HG03432 (cell line): ENCODE measurements at regions not wholly inside any gene's neighbourhood (a gene's known extent, or its start where the extent isn't known, plus 50 kb on each side); places are given as distances from the start of the nearest gene placed in this dataset.
A peak's percentile ranks its signal among the peaks of the same experiment; 100 is the strongest.
"Not testable (repeated sequence)": the region's sequence is repeated elsewhere in the genome, so short reads cannot be mapped to it uniquely, and the experiment has no call there.

Source experiments
- ATAC-seq: cut with Tn5 transposase; IDR thresholded peaks from one replicate; pipeline ENCODE4 v1.9.1; 2021; ENCODE audit warnings: mild to moderate bottlenecking, moderate library complexity; ENCODE audit not compliant: unreplicated experiment

- no peak for ATAC-seq
These were observed 473.9 kb downstream of the COL12A1 start for GRCh38 chr6:74731931-74732330.

DNA sequence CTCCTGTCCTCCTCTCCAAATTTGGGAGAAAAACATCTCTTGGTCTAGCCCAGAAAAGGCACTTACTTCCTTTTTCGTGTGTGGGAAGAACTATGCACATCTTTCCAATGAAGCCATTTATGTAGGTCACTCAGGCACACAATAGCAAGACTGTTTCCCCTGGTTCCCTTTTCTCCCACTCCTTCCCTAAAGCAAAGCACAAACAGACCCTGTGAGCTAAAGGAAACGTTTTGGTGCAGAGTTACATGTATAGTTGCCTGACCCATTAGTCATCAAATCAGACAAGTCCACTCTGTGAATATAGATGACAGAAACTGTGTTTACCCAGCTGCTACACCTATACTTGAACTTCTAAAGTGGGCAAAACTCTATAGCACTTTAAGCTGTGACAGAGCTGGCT is 474.6 kb downstream of the COL12A1 start:
- no peak for ATAC-seq

DNA sequence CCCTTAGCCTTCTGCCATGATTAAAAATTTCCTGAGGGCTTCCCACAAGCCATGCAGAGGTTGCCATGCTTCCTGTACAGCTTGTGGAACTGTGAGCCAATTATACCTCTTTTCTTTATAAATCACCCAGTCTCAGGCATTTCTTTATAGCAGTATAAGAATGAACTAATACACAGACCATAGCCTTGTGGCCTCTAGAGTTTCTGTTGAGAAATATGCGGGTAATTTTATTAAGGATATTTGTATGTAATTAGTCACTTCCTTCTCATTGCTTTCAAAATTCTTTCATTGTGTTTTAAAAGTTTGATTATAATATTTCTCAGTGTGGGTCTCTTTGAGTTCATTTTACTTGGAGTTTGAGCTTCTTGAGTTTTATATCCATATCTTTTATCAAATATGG is 484.9 kb downstream of the COL12A1 start:
- ATAC-seq: no peak

GRCh38 chr6:74717591-74717990 is 488.3 kb downstream of the COL12A1 start:
- ATAC-seq: no peak

- peak; percentile 62 for ATAC-seq
These were observed 490.3 kb downstream of the COL12A1 start for GRCh38 chr6:74715355-74716085.

- no peak for ATAC-seq
These were observed 491.9 kb downstream of the COL12A1 start for GRCh38 chr6:74713941-74714340.

DNA sequence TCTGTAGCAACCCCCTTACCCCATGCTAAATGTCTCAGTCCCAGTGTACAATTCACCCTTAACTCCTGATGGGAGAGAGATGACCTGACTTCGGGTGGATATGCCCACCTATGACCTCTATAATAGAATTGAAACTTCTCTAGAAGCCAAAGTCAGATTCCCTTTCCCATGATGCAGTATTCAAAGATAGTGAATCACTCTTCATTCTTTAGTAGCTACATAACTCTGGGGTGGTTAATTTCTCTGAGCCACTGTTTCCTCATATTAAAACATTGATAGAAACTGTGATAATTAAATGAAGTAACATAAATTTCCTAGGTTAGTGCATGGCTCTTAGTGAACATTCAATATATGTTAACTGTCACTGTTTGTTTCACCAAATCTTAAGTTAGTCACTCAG is 500.4 kb downstream of the COL12A1 start:
- ATAC-seq: no peak

GRCh38 chr6:74704540-74704939 is 501.3 kb downstream of the COL12A1 start:
- ATAC-seq: not testable (repeated sequence)

DNA sequence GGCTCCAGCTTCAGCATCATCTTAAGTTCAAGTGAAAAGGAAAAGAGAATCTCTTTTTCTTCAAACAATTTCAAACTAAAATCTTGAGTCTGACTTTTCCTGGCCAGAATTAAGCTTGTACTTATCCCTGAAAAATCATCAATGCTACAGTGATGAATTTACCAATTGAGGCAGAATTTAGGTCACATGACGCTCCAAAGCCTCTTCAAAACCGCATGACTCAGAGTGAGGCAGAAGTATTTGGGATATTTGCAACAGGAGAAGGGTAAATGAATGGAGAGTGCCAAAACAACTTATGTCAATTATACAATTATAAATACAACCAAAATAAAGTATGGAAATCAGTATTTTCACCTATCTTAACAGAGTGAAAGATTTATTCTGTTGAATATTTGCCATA is 515.5 kb downstream of the COL12A1 start:
- no peak for ATAC-seq

- no peak for ATAC-seq
These were observed 516.3 kb downstream of the COL12A1 start for GRCh38 chr6:74689601-74690000.

- no peak for ATAC-seq
These were observed 528.4 kb downstream of the COL12A1 start for GRCh38 chr6:74677463-74677862.

DNA sequence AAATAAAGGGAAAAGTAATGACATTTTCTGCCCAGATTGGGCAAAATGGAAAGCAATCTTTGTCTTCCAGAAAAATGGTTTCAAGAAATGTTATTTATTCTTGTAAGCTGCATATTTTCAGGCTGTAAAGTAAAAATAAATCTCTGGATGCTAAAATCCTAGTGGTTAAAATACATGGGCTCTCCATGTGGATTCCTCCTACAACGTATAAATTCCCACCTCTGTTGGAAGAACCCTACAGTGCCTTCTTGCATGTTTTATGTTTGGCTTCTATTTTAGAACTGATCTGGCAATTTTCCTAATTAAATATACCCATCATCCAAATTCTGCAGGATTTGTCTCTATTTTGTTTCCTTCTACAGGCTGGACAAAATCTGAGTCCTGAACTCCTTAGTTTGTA is 528.9 kb downstream of the COL12A1 start:
- ATAC-seq: no peak

DNA sequence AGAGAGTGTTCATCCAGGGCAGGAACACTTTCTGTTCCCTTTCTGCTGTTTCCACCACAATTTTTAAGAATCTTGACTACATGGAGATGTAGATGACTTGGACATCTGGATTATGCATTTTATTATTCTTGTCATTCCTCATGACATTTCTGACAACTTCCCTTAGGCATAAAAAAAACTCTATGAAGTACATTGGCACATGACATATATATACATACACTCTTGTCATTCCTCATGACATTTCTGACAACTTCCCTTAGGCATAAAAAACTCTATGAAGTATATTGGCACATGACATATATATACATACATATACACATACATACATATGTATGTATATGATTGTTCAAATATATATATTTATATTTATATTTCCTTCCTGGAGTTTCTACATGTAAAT is 531.5 kb downstream of the COL12A1 start:
- no peak for ATAC-seq

GRCh38 chr6:74671558-74672025 is 534.3 kb downstream of the COL12A1 start:
- no peak for ATAC-seq

GRCh38 chr6:74658391-74658790 is 547.5 kb downstream of the COL12A1 start:
- ATAC-seq: no peak

GRCh38 chr6:74657931-74658330 is 547.9 kb downstream of the COL12A1 start:
- ATAC-seq: no peak

GRCh38 chr6:74657011-74657410 is 548.8 kb downstream of the COL12A1 start:
- no peak for ATAC-seq

- no peak for ATAC-seq
These were observed 549.4 kb downstream of the COL12A1 start for GRCh38 chr6:74656453-74656852.

- ATAC-seq: no peak
These were observed 551.6 kb downstream of the COL12A1 start for GRCh38 chr6:74654296-74654695.

- ATAC-seq: no peak
These were observed 553.7 kb downstream of the COL12A1 start for GRCh38 chr6:74651948-74652842.

GRCh38 chr6:74650668-74651067 is 555.2 kb downstream of the COL12A1 start:
- no peak for ATAC-seq

DNA sequence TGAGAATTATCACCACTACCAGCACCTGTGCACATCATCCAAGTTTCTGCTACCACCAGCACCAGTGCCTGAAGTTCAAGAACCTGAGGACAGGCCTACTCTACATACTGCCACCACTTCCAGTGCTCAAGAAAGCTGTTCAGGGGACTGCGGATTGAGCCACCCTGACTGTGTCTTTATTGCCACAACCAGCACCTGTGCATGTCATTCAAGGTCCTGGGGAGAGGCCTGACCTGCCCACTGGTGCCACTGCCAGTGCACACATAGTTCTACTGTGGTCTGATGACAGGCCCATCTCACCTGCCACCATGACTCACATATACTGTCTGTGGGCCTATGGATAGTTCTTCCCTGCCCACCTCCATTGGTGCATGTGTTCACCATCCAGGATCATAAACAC is 559.4 kb downstream of the COL12A1 start:
- no peak for ATAC-seq
